NCI-H2196 (cell line): ENCODE measurements at regions not wholly inside any gene's neighbourhood (a gene's known extent, or its start where the extent isn't known, plus 50 kb on each side); places are given as distances from the start of the nearest gene placed in this dataset.

ENCODE experiments used
- DNase-seq: peaks from one replicate; lab custom pipeline; 2025; ENCODE audit not compliant: unreplicated experiment; lab: John Stamatoyannopoulos, UW

- DNase-seq, result no peak
Measured at GRCh38 chr16:9406038-9406712, 314.7 kb downstream of the HAPSTR1 start.

GRCh38 chr16:9407206-9407758, 315.8 kb downstream of the HAPSTR1 start:
- DNase-seq, result no peak

GRCh38 chr16:9408297-9408878, 316.9 kb downstream of the HAPSTR1 start:
- no peak for DNase-seq

GRCh38 chr16:9409560-9410493, 318.4 kb downstream of the HAPSTR1 start:
- no peak for DNase-seq

GRCh38 chr16:9411426-9411825, 320.0 kb downstream of the HAPSTR1 start:
- no peak for DNase-seq

GRCh38 chr16:9412031-9412914, 320.8 kb downstream of the HAPSTR1 start:
- no peak for DNase-seq

- DNase-seq, result no peak
Measured at GRCh38 chr16:9412915-9413264, 321.4 kb downstream of the HAPSTR1 start.

- no peak for DNase-seq
Measured at GRCh38 chr16:9415545-9415944, 324.1 kb downstream of the HAPSTR1 start.

- DNase-seq, result no peak
Measured at GRCh38 chr16:9417898-9418297, 326.5 kb downstream of the HAPSTR1 start.

GRCh38 chr16:9419161-9419560, 327.7 kb downstream of the HAPSTR1 start:
- DNase-seq, result no peak

GRCh38 chr16:9422762-9423513, 331.5 kb downstream of the HAPSTR1 start:
- no peak for DNase-seq

- DNase-seq, result no peak
Measured at GRCh38 chr16:9425236-9425635, 333.8 kb downstream of the HAPSTR1 start.

- no peak for DNase-seq
Measured at GRCh38 chr16:9428355-9429005, 337.0 kb downstream of the HAPSTR1 start.

GRCh38 chr16:9429646-9430330, 338.3 kb downstream of the HAPSTR1 start:
- no peak for DNase-seq

GRCh38 chr16:9434659-9435058, 343.2 kb downstream of the HAPSTR1 start:
- DNase-seq, result no peak

GRCh38 chr16:9436175-9436574, 344.7 kb downstream of the HAPSTR1 start:
- DNase-seq, result no peak

GRCh38 chr16:9437115-9437514, 345.7 kb downstream of the HAPSTR1 start:
- no peak for DNase-seq

- DNase-seq, result no peak
Measured at GRCh38 chr16:9438991-9439390, 347.5 kb downstream of the HAPSTR1 start.

GRCh38 chr16:9441012-9441411, 349.6 kb downstream of the HAPSTR1 start:
- no peak for DNase-seq
